ENCODE measurements at regions not wholly inside any gene's neighbourhood (a gene's known extent, or its start where the extent isn't known, plus 50 kb on each side); places are given as distances from the start of the nearest gene placed in this dataset.
"Not testable (repeated sequence)": the region's sequence is repeated elsewhere in the genome, so short reads cannot be mapped to it uniquely, and the experiment has no call there.

- TF ChIP-seq POLR2A (IDR thresholded peaks at IDR 0.05): not testable (repeated sequence)
- TF ChIP-seq, protein P1, sequence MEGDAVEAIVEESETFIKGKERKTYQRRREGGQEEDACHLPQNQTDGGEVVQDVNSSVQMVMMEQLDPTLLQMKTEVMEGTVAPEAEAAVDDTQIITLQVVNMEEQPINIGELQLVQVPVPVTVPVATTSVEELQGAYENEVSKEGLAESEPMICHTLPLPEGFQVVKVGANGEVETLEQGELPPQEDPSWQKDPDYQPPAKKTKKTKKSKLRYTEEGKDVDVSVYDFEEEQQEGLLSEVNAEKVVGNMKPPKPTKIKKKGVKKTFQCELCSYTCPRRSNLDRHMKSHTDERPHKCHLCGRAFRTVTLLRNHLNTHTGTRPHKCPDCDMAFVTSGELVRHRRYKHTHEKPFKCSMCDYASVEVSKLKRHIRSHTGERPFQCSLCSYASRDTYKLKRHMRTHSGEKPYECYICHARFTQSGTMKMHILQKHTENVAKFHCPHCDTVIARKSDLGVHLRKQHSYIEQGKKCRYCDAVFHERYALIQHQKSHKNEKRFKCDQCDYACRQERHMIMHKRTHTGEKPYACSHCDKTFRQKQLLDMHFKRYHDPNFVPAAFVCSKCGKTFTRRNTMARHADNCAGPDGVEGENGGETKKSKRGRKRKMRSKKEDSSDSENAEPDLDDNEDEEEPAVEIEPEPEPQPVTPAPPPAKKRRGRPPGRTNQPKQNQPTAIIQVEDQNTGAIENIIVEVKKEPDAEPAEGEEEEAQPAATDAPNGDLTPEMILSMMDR (IDR thresholded peaks at IDR 0.05 in 8 of 11, conservative IDR thresholded peaks at IDR 0.05 in 3 of 11): not testable (repeated sequence)
Measured at GRCh38 chr5:134471858-134472449, 53.5 kb upstream of the JADE2 start.
